IPS-15b (cell line): ENCODE measurements at regions not wholly inside any gene's neighbourhood (a gene's known extent, or its start where the extent isn't known, plus 50 kb on each side); places are given as distances from the start of the nearest gene placed in this dataset.

ENCODE experiments used
- H3K27me3 ChIP-seq: one replicate; pipeline ENCODE4 v1.6.1; 2013; ENCODE audit warnings: low read length; ENCODE audit not compliant: control insufficient read depth, insufficient read depth
- H3K36me3 ChIP-seq: one replicate; pipeline ENCODE4 v1.6.1; 2013; ENCODE audit warnings: low read length; ENCODE audit not compliant: control insufficient read depth, insufficient read depth
- H3K4me1 ChIP-seq: one replicate; pipeline ENCODE4 v1.6.1; 2013; ENCODE audit warnings: mild to moderate bottlenecking, low read length; ENCODE audit not compliant: control insufficient read depth, insufficient read depth
- H3K4me3 ChIP-seq: one replicate; pipeline ENCODE4 v1.5.1; 2013; ENCODE audit warnings: low read depth, low read length
- H3K9ac ChIP-seq: one replicate; pipeline ENCODE4 v1.6.1; 2013; ENCODE audit warnings: low read depth, mild to moderate bottlenecking, low read length
- H3K9me3 ChIP-seq: one replicate; pipeline ENCODE4 v1.6.1; 2013; ENCODE audit warnings: mild to moderate bottlenecking, low read length; ENCODE audit not compliant: control insufficient read depth, insufficient read depth

DNA sequence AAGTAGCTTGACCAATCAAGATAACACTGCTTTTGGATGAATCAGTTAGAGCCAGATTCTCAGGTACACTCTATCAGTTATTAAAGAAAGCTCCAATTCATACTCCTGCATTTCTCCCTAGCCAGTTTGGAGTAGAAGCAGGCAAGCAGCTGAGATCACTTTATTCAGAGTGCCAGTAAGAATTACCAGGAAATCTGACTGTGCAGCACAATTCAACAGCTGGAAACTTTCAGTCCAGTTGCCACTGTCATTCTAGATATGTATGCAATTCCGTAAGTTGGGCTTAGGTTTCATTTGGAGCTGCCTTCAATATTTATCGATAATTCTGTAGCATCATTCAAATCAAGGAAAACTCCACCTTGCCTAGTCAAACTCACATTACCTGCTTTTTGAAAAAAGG is 2625.6 kb upstream of the PCDH20 start:
- H3K36me3 ChIP-seq, result no peaks in the 10 kb centered on the region
- no peaks in the 10 kb centered on the region for H3K27me3 ChIP-seq
- H3K9ac ChIP-seq, result no peak overlapping the region
- H3K4me3 ChIP-seq, result no peak overlapping the region
- no peaks in the 10 kb centered on the region for H3K9me3 ChIP-seq
- no peaks in the 10 kb centered on the region for H3K4me1 ChIP-seq

GRCh38 chr13:64033921-64034320 is 2618.3 kb upstream of the PCDH20 start:
- Histone ChIP-seq H3K4me1 (no peaks in the 10 kb centered on the region), H3K9ac (no peak overlapping the region), H3K9me3 (no peaks in the 10 kb centered on the region), H3K36me3 (no peaks in the 10 kb centered on the region), H3K4me3 (no peak overlapping the region), H3K27me3 (no peaks in the 10 kb centered on the region)

GRCh38 chr13:64029343-64030093 is 2613.9 kb upstream of the PCDH20 start:
- no peak overlapping the region for H3K4me3 ChIP-seq
- no peaks in the 10 kb centered on the region for H3K36me3 ChIP-seq
- H3K9ac ChIP-seq, result no peak overlapping the region
- H3K4me1 ChIP-seq, result no peaks in the 10 kb centered on the region
- H3K27me3 ChIP-seq, result no peaks in the 10 kb centered on the region
- H3K9me3 ChIP-seq, result no peaks in the 10 kb centered on the region

- Histone ChIP-seq H3K9ac (no peak overlapping the region), H3K27me3 (no peaks in the 10 kb centered on the region), H3K4me3 (no peak overlapping the region), H3K4me1 (no peaks in the 10 kb centered on the region), H3K9me3 (no peaks in the 10 kb centered on the region), H3K36me3 (no peaks in the 10 kb centered on the region)
Measured at GRCh38 chr13:64028551-64028950, 2612.9 kb upstream of the PCDH20 start.

GRCh38 chr13:64020126-64020525 is 2604.5 kb upstream of the PCDH20 start:
- Histone ChIP-seq H3K9ac (no peak overlapping the region), H3K4me3 (no peak overlapping the region), H3K36me3 (no peaks in the 10 kb centered on the region), H3K27me3 (no peaks in the 10 kb centered on the region), H3K9me3 (no peaks in the 10 kb centered on the region), H3K4me1 (no peaks in the 10 kb centered on the region)

DNA sequence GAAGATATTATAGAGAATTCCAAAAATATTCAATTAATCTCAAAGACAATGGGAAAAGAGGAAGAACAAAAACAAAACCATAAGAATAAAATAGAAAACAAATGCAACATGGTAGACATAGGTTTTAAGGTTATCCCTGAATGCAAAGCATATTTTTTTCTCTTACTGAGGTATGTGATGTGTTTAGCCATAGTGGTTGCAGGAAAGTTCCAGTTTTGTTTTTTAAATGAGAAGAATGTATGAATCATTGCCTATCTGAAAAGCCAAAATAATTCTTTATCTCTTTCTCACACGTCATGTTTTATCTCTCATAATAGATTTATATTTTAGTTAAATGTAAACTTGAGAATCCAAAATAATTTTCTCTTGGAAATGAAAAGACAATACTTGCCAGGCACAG is 2591.7 kb upstream of the PCDH20 start:
- Histone ChIP-seq H3K4me1 (no peaks in the 10 kb centered on the region), H3K9me3 (no peaks in the 10 kb centered on the region), H3K9ac (no peak overlapping the region), H3K27me3 (no peaks in the 10 kb centered on the region), H3K4me3 (no peak overlapping the region), H3K36me3 (no peaks in the 10 kb centered on the region)

GRCh38 chr13:64000321-64000720 is 2584.7 kb upstream of the PCDH20 start:
- Histone ChIP-seq H3K36me3 (no peaks in the 10 kb centered on the region), H3K9me3 (no peaks in the 10 kb centered on the region), H3K4me1 (no peaks in the 10 kb centered on the region), H3K27me3 (no peaks in the 10 kb centered on the region), H3K4me3 (no peak overlapping the region), H3K9ac (no peak overlapping the region)

GRCh38 chr13:63999614-64000305 is 2584.1 kb upstream of the PCDH20 start:
- Histone ChIP-seq H3K4me1 (no peaks in the 10 kb centered on the region), H3K9ac (no peak overlapping the region), H3K27me3 (no peaks in the 10 kb centered on the region), H3K4me3 (no peak overlapping the region), H3K9me3 (no peaks in the 10 kb centered on the region), H3K36me3 (no peaks in the 10 kb centered on the region)

DNA sequence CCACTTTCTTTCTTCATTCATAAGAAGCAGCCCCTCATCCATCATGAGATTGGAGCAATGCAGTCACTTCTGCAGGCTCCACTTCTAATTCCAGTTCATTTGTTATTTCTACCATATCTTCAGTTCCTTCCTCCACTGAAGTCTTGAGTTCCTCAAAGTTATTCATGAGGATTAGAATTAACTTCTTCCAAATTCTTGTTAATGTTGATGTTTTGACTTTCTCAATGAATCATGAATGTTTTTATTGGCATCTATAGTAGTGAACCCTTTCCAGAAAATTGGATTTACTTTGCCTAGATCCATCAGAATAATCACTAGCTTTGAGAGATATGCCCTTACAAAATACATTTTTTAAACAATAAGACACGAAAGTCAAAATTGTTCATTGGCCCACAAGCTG is 2567.7 kb upstream of the PCDH20 start:
- H3K27me3 ChIP-seq, result no peaks in the 10 kb centered on the region
- H3K9ac ChIP-seq, result no peak overlapping the region
- no peaks in the 10 kb centered on the region for H3K9me3 ChIP-seq
- no peaks in the 10 kb centered on the region for H3K36me3 ChIP-seq
- no peaks in the 10 kb centered on the region for H3K4me1 ChIP-seq
- no peak overlapping the region for H3K4me3 ChIP-seq

DNA sequence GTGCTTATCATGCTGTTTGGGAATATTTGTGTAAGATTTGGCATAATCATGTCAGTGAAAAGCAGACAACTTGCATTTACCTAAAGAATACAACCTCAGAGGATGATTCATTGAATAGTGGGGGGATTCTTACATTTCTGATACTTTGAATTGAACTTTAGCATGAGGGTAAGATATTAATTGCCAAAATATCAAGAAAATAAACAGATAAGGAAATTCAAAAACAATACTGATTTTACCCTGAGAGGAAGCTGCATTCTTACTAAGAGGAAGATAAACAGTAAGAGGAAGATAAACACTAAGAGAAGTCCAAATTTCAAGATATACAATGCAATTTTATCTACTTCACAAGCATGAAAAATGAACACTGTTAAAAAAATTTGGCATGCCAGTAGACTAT is 2564.3 kb upstream of the PCDH20 start:
- Histone ChIP-seq H3K36me3 (no peaks in the 10 kb centered on the region), H3K27me3 (no peaks in the 10 kb centered on the region), H3K4me1 (no peaks in the 10 kb centered on the region), H3K9me3 (no peaks in the 10 kb centered on the region), H3K4me3 (no peak overlapping the region), H3K9ac (no peak overlapping the region)

DNA sequence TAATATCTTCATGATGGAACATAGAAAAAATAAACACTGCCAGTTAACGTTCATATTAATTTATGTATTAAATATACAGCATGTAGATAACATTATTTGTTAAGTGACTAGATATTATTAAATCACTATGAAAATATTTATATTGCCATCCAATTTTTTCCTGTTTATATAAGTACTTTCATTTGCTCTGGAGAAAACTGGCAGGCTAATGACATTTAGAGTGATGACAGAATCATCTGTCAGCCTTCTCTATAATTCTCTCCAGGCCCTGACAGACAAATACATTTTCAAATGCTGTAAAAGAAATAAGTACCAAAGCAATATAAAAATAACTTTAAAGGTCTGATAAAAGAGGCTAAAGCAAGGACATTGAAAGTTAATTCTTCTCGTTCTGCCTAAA is 2556.7 kb upstream of the PCDH20 start:
- Histone ChIP-seq H3K36me3 (no peaks in the 10 kb centered on the region), H3K9ac (no peak overlapping the region), H3K4me1 (no peaks in the 10 kb centered on the region), H3K9me3 (no peaks in the 10 kb centered on the region), H3K4me3 (no peak overlapping the region), H3K27me3 (no peaks in the 10 kb centered on the region)

- H3K27me3 ChIP-seq, result no peaks in the 10 kb centered on the region
- H3K9ac ChIP-seq, result no peak overlapping the region
- no peak overlapping the region for H3K4me3 ChIP-seq
- no peaks in the 10 kb centered on the region for H3K9me3 ChIP-seq
- H3K36me3 ChIP-seq, result no peaks in the 10 kb centered on the region
- H3K4me1 ChIP-seq, result no peaks in the 10 kb centered on the region
Measured at GRCh38 chr13:63954683-63955082, 2539.0 kb upstream of the PCDH20 start.
